Testis (tissue), 2 donors: ENCODE measurements at regions not wholly inside any gene's neighbourhood (a gene's known extent, or its start where the extent isn't known, plus 50 kb on each side); places are given as distances from the start of the nearest gene placed in this dataset.

Experiments
- POLR2A ChIP-seq: fragments of 450-650 bp; IDR thresholded peaks from one replicate; pipeline ENCODE4 v1.6.1; 2017; ENCODE audit warnings: antibody characterized with exemption, mild to moderate bottlenecking, moderate library complexity
- TF ChIP-seq, protein P1 (sequence below), 3 experiments: fragments of 450-650 bp in 2 of 3; fragments of 200-600 bp in 1 of 3; sonication (generic) in 1 of 3; IDR thresholded peaks; one replicate each; pipeline ENCODE4 v1.5.1; 2016 to 2019; ENCODE audit warnings: antibody characterized with exemption in 3 of 3, mild to moderate bottlenecking in 2 of 3, moderate library complexity in 1 of 3

GRCh38 chr9:118938581-118938980 is 430.7 kb downstream of the BRINP1 start:
- TF ChIP-seq, protein P1, sequence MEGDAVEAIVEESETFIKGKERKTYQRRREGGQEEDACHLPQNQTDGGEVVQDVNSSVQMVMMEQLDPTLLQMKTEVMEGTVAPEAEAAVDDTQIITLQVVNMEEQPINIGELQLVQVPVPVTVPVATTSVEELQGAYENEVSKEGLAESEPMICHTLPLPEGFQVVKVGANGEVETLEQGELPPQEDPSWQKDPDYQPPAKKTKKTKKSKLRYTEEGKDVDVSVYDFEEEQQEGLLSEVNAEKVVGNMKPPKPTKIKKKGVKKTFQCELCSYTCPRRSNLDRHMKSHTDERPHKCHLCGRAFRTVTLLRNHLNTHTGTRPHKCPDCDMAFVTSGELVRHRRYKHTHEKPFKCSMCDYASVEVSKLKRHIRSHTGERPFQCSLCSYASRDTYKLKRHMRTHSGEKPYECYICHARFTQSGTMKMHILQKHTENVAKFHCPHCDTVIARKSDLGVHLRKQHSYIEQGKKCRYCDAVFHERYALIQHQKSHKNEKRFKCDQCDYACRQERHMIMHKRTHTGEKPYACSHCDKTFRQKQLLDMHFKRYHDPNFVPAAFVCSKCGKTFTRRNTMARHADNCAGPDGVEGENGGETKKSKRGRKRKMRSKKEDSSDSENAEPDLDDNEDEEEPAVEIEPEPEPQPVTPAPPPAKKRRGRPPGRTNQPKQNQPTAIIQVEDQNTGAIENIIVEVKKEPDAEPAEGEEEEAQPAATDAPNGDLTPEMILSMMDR (IDR thresholded peaks at IDR 0.05), result no peak
- TF ChIP-seq POLR2A, result no peak
